Aorta (tissue), 5 donors: ENCODE measurements at regions not wholly inside any gene's neighbourhood (a gene's known extent, or its start where the extent isn't known, plus 50 kb on each side); places are given as distances from the start of the nearest gene placed in this dataset.

Experiments used
- ATAC-seq: fragments of 200-7000 bp; cut with Tn5 transposase; one replicate; pipeline ENCODE4 v1.9.1; 2022; ENCODE audit warnings: moderate library complexity; ENCODE audit not compliant: low FRiP score
- DNase-seq, 2 donors: peaks; one replicate each; pipeline ENCODE4 v3.0.0-alpha.2; 2020
- H3K27ac ChIP-seq, 2 donors: one replicate each; pipeline ENCODE4 v1.5.1; 2013; ENCODE audit warnings: low read length in 2 of 2, mild to moderate bottlenecking in 2 of 2, moderate library complexity in 2 of 2, control low read depth in 1 of 2, inconsistent platforms in 1 of 2, low read depth in 1 of 2
- H3K27me3 ChIP-seq, 2 donors: one replicate each; pipeline ENCODE4 v1.6.1; 2013; ENCODE audit warnings: control low read depth in 1 of 2, low read length in 1 of 2, mild to moderate bottlenecking in 1 of 2, moderate library complexity in 1 of 2; ENCODE audit not compliant: insufficient read depth in 2 of 2, control insufficient read depth in 1 of 2
- H3K36me3 ChIP-seq, 2 donors: one replicate each; pipeline ENCODE4 v1.6.1; 2013; ENCODE audit warnings: control low read depth in 1 of 2, low read length in 1 of 2, mild to moderate bottlenecking in 1 of 2; ENCODE audit not compliant: insufficient read depth in 2 of 2, control insufficient read depth in 1 of 2
- H3K4me1 ChIP-seq, 2 donors: one replicate each; pipeline ENCODE4 v1.6.1; 2013; ENCODE audit warnings: low read length in 2 of 2, control low read depth in 1 of 2, mild to moderate bottlenecking in 1 of 2, moderate library complexity in 1 of 2; ENCODE audit not compliant: insufficient read depth in 2 of 2, control insufficient read depth in 1 of 2
- H3K4me3 ChIP-seq, 2 donors: one replicate each; pipeline ENCODE4 v1.5.1; 2013; ENCODE audit warnings: low read length in 2 of 2, control low read depth in 1 of 2, mild to moderate bottlenecking in 1 of 2
- H3K9me3 ChIP-seq: one replicate; pipeline ENCODE4 v1.6.1; 2013; ENCODE audit warnings: mild to moderate bottlenecking, low read length; ENCODE audit not compliant: control insufficient read depth
- WGBS, 2 donors: extraction: QIAGEN DNeasy Blood & Tissue Kit; methylation state at CpG; one replicate each; pipeline ENCODE4 v1.1.7; 2013; 5-methylcytosine and 5-hydroxymethylcytosine counted together
- intact Hi-C, 2 donors: fragments of 100-400 bp; cut with DNase I; formaldehyde crosslinking; loops; one replicate each; pipeline versions ENCODE4 v1.14.2 to v1.15.0; 2022
- donor health status: healthy with polysubstance abuse.
- donor health status: Bipolar disorder and iron deficiency.
- donor health status: DM: no; HTN: no; CAD: no.
- donor health status: DM: no; HTN: no; CAD: no.
- donor health status: DM: yes; HTN: yes; CAD: no.

DNA sequence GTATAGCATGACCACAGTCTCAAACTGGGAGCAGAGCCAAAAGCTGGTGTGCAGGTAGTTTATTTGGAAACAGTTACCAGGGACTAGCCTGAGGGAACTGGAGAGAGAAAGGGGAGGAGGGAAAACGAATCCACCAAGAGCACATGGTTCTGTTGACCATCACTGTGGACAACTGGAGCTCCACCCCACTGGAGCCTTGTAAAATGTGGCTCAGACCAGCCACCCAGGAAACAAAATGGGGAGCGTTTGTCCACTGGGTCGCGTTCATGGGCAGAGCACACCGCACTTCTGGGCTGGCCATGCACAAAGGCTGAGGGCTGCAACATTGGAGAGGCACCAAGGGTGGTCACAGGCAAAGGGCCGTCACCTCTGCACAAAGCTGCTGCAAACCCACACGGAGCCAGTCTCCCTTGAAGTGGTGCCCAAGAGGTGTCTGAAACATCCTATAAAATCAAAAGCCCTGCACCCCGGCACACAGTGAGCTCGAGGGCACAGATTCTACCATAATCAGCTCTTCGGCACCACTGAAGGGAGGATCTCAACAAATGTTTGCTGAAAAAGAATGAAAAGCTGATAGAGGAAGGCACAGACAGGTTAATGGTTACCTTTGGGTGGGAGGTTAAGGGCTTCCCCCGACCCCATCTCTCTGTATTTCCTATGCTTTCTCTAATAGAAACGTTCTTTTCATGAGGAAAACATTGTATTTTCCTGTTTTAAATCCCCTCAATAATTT, 192.9 kb downstream of the INHBB start:
- no peak overlapping the region for H3K4me3 ChIP-seq
- H3K27ac ChIP-seq: no peak overlapping the region
- ATAC-seq (no peak), DNase-seq (no peak)
- no peaks in the 10 kb centered on the region for H3K4me1 ChIP-seq
- WGBS, 2 donors: 92 to 93% methylated on average over 12 of the region's 12 CpGs
- H3K9me3 ChIP-seq: no peaks in the 10 kb centered on the region
- no peaks in the 10 kb centered on the region for H3K36me3 ChIP-seq
- no peaks in the 10 kb centered on the region for H3K27me3 ChIP-seq
- intact Hi-C loops: no loop called here

DNA sequence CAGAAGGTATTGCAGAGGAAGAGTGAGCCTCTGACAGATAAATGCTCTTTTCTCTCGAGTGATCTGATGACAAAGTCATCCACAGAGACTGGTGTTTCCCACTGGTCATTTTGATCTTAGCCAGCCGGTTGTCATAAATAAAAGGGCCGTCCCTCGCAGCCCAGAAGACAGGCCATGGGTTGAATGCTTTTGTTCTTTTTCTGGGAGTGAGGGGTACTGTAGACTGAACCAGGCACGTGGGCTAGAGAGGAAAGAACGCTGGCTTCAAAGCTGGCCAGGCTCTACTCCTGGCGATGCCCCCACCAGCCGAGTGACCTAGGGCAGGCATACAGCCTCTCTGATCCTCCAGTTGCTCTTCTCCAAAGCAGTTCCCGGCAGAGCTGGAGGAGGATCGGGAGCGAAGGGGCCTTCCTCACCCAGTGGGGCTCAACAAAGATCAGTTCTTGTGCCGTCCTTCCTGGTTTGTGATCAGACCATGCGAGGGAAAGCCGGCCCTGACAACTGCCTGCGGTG, 193.5 kb downstream of the INHBB start:
- 92 to 93% methylated on average over 15 of the region's 15 CpGs for WGBS, 2 donors
- Histone ChIP-seq H3K27me3 (no peaks in the 10 kb centered on the region), H3K4me3 (no peak overlapping the region), H3K4me1 (no peaks in the 10 kb centered on the region), H3K27ac (no peak overlapping the region), H3K9me3 (no peaks in the 10 kb centered on the region), H3K36me3 (no peaks in the 10 kb centered on the region)
- intact Hi-C loops: no loop called here
- DNase-seq: no peak
- ATAC-seq: no peak

DNA sequence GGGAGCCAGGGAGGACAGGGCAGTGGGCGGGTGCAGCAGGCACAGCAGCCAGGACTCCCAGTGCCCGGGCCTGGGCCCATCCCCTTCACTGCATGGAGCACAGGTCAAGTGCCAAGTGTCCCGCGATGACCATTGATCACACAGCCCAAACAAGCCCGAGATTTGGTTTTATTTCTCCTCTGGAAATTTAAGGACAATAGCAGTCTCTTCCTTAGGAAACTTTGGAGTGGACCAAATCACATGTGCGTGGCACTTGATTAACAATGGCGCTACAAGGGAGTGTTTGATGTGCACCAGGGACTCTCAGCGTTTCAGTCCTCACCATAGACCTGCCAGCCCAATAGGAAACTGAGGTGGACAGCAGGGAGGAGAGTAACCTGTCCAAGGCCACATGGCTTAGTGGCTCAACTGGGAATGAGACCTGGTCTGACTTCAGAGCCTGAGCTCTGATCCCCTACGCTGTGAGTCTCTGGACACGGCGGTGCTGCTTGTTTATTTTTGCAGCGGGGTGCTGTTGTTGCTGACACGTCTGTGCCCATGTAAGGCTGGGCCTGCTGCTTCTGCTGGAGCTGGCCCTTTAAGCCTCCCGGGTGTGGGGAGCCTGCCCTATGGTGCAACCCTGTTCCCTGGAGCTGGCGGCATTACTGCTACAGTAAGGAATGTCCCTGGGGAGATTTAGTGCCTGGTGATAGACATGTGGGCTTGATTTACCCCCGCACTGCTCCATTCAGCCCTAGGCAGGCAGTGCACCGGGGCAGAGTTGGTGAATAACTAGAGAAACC, 194.2 kb downstream of the INHBB start:
- H3K27ac ChIP-seq: peak overlapping the region in 1 of 2 donors; percentile 55
- H3K27me3 ChIP-seq: no peaks in the 10 kb centered on the region
- no peak overlapping the region for H3K4me3 ChIP-seq
- H3K4me1 ChIP-seq: no peaks in the 10 kb centered on the region
- H3K9me3 ChIP-seq: no peaks in the 10 kb centered on the region
- WGBS, 2 donors: 32 to 35% methylated on average over 17 of the region's 17 CpGs
- DNase-seq (peak; percentile 89 to 91), ATAC-seq (peak; percentile 91)
- intact Hi-C loops: loop anchor here (5.0 kb wide), 1 partner anchor 68 kb away; no protein-coding TSS in a partner anchor
- H3K36me3 ChIP-seq: no peaks in the 10 kb centered on the region

DNA sequence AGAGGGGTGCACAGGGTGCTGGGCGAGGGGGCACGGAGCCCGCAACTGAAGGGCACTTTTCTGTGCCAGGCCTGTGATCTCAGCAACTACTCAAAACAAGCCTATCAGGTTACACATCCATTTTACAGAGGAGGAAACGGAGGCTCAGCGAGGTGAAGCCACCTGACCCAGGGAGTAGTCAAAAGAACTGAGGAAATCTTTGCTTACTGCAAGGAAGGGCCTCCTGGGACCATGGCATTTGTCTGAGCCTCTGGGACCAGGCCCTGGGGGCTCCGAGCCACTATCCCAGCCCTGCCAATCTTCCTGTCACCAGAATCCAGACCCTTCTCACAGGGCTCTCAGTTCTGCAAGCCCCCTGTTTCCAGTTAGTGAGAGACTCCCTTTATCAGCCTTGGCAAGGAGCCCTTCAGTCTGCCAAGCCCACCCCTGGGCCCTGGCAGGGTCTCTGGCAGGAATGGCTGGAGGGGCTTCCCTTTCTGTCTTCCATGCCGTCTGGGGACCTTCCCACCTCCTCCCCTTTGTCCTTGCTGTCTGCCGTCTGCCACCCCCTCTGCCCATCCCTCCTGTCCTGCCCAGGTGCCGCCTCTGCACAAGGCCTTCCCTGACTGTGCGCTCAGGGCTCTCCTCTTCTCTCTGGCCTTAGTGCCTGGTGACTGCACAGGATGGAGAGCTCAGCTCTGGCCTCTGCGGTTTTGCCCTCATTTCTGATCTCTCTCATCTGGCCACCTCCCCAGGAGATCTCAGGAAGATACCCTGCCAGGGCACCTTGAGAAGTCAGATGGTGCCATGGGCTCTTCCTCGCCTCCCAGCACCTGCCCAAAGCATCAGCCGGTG, 194.7 kb upstream of the GLI2 start:
- DNase-seq (peak in 1 of 2 donors; percentile 27), ATAC-seq (no peak)
- no peak overlapping the region for H3K27ac ChIP-seq
- no peak overlapping the region for H3K4me3 ChIP-seq
- H3K36me3 ChIP-seq: no peaks in the 10 kb centered on the region
- WGBS, 2 donors: 54% methylated on average over 13 of the region's 13 CpGs
- H3K9me3 ChIP-seq: no peaks in the 10 kb centered on the region
- no peaks in the 10 kb centered on the region for H3K27me3 ChIP-seq
- no peaks in the 10 kb centered on the region for H3K4me1 ChIP-seq
- intact Hi-C loops: loop anchor here (5.0 kb wide), 1 partner anchor 69 kb away; no protein-coding TSS in a partner anchor

DNA sequence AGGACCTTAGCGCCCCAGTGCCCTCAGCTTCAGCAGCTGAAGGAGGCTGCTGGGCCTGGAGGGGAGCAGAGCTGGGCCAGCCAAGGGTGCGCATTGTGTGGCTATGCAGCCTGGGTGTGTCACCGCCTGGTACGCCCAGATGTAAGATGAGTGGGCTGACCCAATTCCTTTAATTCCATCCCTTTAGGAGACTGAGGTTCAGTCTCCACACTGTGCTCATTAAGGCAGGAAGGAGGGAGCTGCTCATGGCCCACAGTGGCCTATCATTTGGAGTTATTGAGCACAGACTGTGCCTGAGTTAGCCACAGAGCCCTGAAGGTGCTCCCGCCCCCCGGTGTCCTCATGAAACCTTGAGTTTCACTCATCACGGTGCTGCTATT, 194.1 kb upstream of the GLI2 start:
- intact Hi-C loops: loop anchor here (5.0 kb wide), 1 partner anchor 69 kb away; no protein-coding TSS in a partner anchor
- Histone ChIP-seq H3K4me3 (no peak overlapping the region), H3K4me1 (no peaks in the 10 kb centered on the region), H3K36me3 (no peaks in the 10 kb centered on the region), H3K27ac (no peak overlapping the region), H3K27me3 (no peaks in the 10 kb centered on the region), H3K9me3 (no peaks in the 10 kb centered on the region)
- 96 to 97% methylated on average over 7 of the region's 7 CpGs for WGBS, 2 donors
- DNase-seq: peak in 1 of 2 donors; percentile 44
- no peak for ATAC-seq

DNA sequence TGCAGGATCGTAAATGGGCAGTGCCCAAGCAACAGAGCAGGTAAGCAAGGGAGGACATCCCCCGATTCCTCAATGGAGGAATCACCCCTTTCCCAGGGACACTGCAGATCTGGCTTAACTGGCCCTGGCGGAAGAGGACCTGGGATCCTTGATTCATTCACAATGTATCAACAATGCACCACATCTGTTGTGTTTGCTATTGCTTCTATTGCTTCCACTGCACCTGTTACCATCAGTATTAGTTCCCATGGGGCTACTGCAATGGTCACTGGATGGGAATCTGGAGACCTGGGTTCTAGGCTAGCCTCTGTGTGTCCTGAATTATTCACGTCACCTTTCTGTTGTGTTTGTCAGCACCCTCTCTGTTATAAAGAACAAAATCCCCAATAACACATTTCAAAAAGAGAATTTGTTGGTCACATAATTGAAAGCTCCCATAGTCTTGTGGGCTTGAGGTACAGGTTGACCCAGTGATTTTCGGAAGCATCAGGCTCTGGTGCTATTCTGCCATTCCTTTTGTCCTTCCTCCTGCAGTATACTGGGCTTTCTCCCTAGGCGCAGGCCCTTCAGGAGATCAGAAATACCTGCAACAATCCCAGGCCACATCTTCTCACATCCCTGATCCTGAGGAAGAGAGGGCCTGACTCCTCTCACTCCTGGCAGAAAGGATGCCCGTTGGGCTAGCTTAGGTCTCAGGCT, 193.5 kb upstream of the GLI2 start:
- no peaks in the 10 kb centered on the region for H3K9me3 ChIP-seq
- ATAC-seq (no peak), DNase-seq (peak in 1 of 2 donors; percentile 15)
- H3K27me3 ChIP-seq: no peaks in the 10 kb centered on the region
- intact Hi-C loops: loop anchor here (5.0 kb wide), 1 partner anchor 70 kb away; no protein-coding TSS in a partner anchor
- no peaks in the 10 kb centered on the region for H3K36me3 ChIP-seq
- H3K4me1 ChIP-seq: no peaks in the 10 kb centered on the region
- no peak overlapping the region for H3K4me3 ChIP-seq
- WGBS, 2 donors: 97 to 98% methylated on average over 7 of the region's 7 CpGs
- H3K27ac ChIP-seq: no peak overlapping the region

DNA sequence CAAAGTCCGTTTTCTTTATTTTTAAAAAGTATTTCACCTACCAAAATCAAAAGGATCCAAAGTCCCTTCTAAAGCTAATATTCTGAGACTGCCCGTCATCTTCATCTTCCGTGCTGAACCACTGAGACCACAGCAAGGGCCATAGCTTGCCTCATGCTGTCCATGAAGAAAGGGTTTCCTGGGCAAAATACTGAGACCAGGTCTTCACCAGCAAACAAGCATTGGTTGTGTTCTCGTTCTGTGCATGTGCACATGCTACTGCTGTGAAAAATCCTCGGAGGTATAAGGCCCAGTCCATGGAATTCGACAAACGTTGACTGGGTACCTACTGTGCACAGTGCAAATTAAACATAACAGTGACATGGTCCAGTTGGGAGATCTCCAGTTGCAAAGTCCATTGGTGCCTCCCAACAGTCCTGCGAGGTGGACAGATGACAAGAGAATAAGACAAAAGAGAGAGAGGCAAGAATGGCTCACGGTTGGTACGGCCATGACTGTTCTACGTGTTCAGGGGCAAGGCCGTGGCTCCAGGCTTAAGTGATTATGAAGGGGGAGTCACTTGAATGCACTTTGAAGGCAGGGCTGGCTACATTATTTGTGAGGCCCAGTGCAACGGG, 192.6 kb upstream of the GLI2 start:
- no peaks in the 10 kb centered on the region for H3K27me3 ChIP-seq
- no peaks in the 10 kb centered on the region for H3K9me3 ChIP-seq
- intact Hi-C loops: loop anchor here (5.0 kb wide), 1 partner anchor 71 kb away; no protein-coding TSS in a partner anchor
- no peak for ATAC-seq
- no peaks in the 10 kb centered on the region for H3K36me3 ChIP-seq
- no peak overlapping the region for H3K27ac ChIP-seq
- peak in 1 of 2 donors; percentile 13 for DNase-seq
- no peak overlapping the region for H3K4me3 ChIP-seq
- H3K4me1 ChIP-seq: no peaks in the 10 kb centered on the region
- 95% methylated on average over 13 of the region's 13 CpGs for WGBS, 2 donors
